ENCODE measurements at regions not wholly inside any gene's neighbourhood (a gene's known extent, or its start where the extent isn't known, plus 50 kb on each side); places are given as distances from the start of the nearest gene placed in this dataset.

DNA sequence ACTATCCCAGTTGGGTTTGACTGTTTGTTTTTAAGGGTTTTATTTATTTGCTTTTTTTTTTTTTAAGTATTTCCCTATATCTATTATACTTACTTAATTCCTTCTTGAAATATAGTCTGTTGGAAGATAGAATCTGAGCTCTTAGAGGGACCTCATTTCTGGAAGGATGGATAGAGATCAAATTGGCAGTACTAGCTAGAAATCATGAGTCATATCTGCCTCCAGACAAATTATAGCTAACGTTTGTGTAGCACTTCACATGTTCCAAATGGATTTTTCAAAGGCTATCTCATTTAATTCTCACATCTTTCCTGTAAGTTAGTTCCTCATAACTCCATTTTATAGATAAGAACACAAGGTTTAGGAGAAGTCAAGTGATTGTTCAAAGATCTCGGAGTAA is 384.7 kb downstream of the ZIC1 start:
- Histone ChIP-seq H2BK5ac (ENCODE audit: low read depth, low read length, poor library complexity, severe bottlenecking) (no peak overlapping the region), H2AFZ (replicated peaks; ENCODE audit: low read length, poor library complexity) (no peak overlapping the region), H3K36me3 (ENCODE audit: control insufficient read depth, insufficient read depth, low read length) (no peaks in the 10 kb centered on the region), H4K8ac (ENCODE audit: low read depth in 2 of 2, low read length in 2 of 2) (no peak overlapping the region), H3K9me3 (ENCODE audit: control insufficient read depth, insufficient read depth, low read length) (no peaks in the 10 kb centered on the region), H3K4ac (ENCODE audit: low read depth, low read length) (no peak overlapping the region), H3K4me1 (ENCODE audit: control insufficient read depth, insufficient read depth, low read length) (no peaks in the 10 kb centered on the region), H2BK15ac (ENCODE audit: low read depth, low read length) (no peak overlapping the region), H4K20me1 (ENCODE audit: insufficient read depth, low read length) (no peaks in the 10 kb centered on the region), H3K23ac (ENCODE audit: low read depth, low read length) (no peak overlapping the region), H2BK20ac (ENCODE audit: low read depth, low read length) (no peak overlapping the region), H3K56ac (ENCODE audit: extremely low read depth, insufficient read depth, low read length) (no peak overlapping the region), H3K18ac (ENCODE audit: low read depth, low read length) (no peak overlapping the region), H2BK120ac (ENCODE audit: low read depth, low read length) (no peak overlapping the region), H3K27me3 (ENCODE audit: control insufficient read depth, insufficient read depth, low read length) (no peaks in the 10 kb centered on the region), H4K5ac (ENCODE audit: low read depth, low read length) (no peak overlapping the region), H2AK9ac (replicated peaks; ENCODE audit: low read depth, low read length, poor library complexity) (no peak overlapping the region), H3K4me2 (ENCODE audit: low read depth, low read length) (no peak overlapping the region), H3K9ac (ENCODE audit: low read depth, low read length) (no peak overlapping the region), H3K9me1 (ENCODE audit: insufficient read depth, low read length) (no peaks in the 10 kb centered on the region), H4K91ac (ENCODE audit: insufficient read depth, low read depth, low read length) (no peak overlapping the region), H3K79me1 (ENCODE audit: low read depth in 1 of 2, low read length in 2 of 2) (no peaks in the 10 kb centered on the region), H3K27ac (ENCODE audit: insufficient read depth, low read length) (no peak overlapping the region), H3K4me3 (ENCODE audit: insufficient read depth, low read depth, low read length) (no peak overlapping the region), H2AK5ac (ENCODE audit: low read depth, low read length) (no peak overlapping the region), H3K14ac (replicated peaks; ENCODE audit: low read depth, low read length) (no peak overlapping the region)
- no peak for ATAC-seq (ENCODE audit: low read depth)
- ChIA-PET POLR2A (ENCODE audit: unreplicated experiment) (no interaction called here), CTCF (no interaction called here)
- no CpG with 5 or more reads among the region's 2 CpGs for WGBS, 2 experiments (ENCODE audit: extremely low coverage in 2 of 2, insufficient read length in 1 of 2)
- no peak for DNase-seq
- TF ChIP-seq CHD1 (IDR thresholded peaks at IDR 0.05; ENCODE audit: low read depth, low read length) (no peak), RAD21 (IDR thresholded peaks at IDR 0.05; ENCODE audit: low read length) (no peak), RFX5 (IDR thresholded peaks at IDR 0.05; ENCODE audit: low read depth, low read length) (no peak), SMC3 (IDR thresholded peaks at IDR 0.05; ENCODE audit: low read depth, low read length) (no peak), NFE2L2 (IDR thresholded peaks at IDR 0.05; ENCODE audit: low read depth, low read length) (no peak)
- intact Hi-C loops (cut with micrococcal nuclease): no loop called here
- in situ Hi-C loops (cut with MboI; ENCODE audit: low sequenced_read_pairs): no loop called here
- dilution Hi-C loops (cut with HindIII; ENCODE audit: low sequenced_read_pairs, unreplicated experiment): no loop called here
- BruUV-seq (replicated peaks): no TSS peak

Data from IMR-90 (cell line).